Stimulated activated CD4-positive, alpha-beta T cell treated with anti-CD3 and anti-CD28 coated beads, Interleukin-1b, Interleukin-23, amount 100 ng/mL, for 48 hours (primary cell): ENCODE measurements at regions not wholly inside any gene's neighbourhood (a gene's known extent, or its start where the extent isn't known, plus 50 kb on each side); places are given as distances from the start of the nearest gene placed in this dataset.
"Not testable (repeated sequence)": the region's sequence is repeated elsewhere in the genome, so short reads cannot be mapped to it uniquely, and the experiment has no call there.

Source experiments
- DNase-seq: peaks from one replicate; pipeline ENCODE4 v3.0.0-alpha.2; 2020

DNA sequence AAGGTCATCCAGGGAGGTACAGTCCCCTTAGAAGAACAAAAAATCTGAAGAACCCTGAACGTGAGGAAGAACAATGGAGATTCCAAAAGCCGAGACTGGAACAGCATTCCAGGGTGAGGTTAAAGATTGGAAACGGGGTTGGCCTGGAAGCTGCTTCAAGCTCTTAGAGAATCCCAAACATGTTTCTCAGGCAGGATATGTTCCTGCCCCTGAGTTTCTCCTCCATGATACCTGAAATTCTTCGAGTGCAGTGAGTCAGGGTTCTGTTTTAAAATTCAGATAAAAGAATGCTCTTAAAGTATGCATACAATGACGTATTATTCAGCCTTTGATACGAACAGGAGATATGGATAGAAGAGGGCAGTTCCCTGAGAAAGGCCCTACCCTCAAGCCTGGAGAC lies 293.1 kb downstream of the HS3ST3B1 start:
- no peak for DNase-seq

DNA sequence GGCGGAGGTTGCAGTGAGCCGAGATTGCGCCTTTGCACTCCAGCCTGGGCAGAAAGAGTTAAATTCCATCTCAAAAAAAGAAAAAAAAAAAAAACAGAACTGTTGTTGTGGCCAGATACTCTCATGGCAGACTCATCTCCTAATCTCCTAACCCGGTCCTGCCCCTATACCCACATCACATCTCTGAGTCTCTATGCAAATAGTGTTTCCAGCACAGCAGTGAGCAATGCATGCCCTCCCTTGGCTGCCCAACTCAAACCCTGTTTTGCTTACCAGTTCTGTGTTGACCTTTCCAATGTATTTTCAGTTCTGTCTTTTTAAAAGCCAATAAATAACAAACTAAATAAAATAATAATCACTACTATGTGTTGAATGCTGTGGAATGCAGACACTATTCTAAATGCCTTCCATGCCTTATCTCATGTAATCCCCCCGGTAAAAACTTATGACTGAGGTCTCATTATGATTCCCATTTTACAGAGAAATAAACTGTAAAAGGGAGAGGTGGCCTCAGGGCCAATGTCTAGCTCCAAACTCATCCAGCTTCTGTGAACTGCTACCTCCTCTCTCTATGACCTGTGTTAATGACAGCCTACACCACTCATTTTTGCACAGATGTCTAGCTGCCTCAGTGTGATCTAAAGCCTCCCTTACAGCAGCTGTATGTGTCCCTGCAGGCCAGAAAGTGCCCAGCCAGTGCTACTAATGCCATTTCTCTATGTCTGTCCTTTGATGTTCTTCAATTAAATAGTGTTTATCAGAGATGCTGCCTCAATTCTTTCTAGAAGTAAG lies 289.8 kb downstream of the HS3ST3B1 start:
- no peak for DNase-seq

DNA sequence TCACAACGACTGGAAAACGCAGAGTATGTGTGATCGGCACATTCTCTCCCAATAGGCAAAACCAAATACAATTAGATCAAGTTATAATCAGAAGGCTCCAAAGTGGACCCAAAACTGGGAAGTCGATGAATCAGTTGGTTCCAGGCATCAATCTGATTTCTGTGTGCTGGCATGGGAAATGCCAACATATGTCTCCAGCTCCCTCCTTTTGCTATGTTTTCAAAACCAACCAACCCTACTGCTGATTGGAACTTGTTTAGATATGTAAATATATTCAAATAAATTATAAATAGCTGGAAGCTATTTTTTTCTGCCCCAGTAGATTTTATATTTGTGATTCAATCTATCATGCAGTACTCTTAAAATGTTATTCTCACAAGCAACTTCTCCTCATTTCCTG lies 284.2 kb downstream of the HS3ST3B1 start:
- DNase-seq, result no peak

DNA sequence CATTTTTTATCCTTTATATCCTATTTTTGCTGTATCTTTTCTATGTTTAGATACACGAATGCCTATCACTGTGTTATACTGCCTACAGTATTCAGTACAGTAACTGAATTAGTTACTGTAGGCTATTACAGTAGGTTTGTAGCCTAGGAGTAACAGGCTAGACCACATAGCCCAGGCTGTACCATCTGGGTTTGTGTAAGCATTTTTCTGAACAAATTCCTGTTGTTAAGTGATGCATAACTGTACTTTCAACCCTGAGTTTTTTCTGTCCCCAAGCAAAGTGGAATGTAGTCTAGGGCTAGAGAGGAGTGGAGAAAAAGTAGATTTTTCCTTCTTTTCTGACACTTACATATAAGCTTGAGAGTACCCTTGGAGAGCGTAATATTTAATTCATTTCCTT lies 282.1 kb downstream of the HS3ST3B1 start:
- no peak for DNase-seq

DNA sequence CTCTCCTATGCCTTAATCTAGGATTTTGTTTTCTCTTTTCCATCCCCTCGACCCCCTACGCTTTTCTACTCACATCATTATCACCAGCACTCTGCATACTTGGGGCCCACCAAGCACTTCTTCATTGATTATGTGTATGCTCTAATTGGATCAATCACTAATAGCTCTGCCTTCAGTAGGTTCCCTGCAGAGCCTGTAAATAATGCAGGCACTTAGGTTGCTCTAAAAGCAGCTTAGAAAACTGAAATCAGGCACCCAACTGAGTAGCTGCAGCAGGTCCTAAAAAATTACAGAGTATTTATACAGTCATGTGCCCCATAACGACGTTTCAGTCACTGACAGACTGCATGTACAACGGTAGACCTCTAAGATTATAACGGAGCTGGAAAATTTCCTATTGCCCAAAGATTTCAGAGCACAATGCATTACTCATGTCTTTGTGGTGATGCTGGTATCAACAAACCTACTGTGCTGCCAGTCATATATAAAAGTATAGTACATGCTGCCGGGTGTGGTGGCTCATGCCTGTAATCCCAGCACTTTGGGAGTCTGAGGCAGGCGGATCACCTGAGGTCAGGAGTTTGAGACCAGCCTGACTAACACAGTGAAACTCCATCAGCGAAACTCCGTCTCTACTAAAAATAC lies 280.4 kb downstream of the HS3ST3B1 start:
- DNase-seq, result no peak

DNA sequence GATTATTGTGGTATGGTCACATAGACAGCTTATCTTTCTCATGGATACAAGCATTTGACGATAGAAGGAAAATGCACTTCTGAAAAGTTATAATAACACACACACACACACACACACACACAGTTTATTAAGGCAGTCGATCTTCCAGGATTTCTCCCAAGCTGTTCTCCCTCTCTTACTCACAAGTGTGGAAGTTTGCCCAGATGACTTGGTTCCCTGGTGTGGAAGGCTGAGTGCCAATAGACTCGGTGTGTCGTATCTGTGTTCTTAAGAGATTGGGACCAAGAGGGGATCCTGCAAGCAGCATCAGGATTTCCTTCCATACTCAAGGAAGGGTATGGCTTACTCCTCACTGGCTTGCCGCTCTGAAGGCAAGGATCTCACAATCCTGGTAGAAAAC lies 279.6 kb downstream of the HS3ST3B1 start:
- no peak for DNase-seq

DNA sequence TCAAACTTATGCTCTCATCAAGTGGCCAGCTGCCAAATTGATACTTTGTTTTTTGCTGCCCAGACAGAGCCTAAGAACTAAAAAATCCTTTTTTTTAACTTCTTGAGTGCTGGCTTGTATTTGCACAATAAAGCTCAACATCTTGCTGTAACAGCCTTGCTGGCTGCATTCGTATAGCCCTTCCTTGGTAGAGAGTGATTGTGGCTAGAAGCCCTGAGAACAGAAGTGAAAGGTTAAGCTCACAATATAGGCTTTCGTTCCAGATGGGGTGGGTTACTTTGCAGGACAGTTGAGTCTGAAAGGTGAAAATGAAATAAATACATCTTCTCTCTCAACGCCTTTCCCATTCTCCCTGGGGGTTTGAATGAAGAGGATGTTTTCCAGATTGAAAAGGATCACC lies 278.8 kb downstream of the HS3ST3B1 start:
- DNase-seq, result no peak

DNA sequence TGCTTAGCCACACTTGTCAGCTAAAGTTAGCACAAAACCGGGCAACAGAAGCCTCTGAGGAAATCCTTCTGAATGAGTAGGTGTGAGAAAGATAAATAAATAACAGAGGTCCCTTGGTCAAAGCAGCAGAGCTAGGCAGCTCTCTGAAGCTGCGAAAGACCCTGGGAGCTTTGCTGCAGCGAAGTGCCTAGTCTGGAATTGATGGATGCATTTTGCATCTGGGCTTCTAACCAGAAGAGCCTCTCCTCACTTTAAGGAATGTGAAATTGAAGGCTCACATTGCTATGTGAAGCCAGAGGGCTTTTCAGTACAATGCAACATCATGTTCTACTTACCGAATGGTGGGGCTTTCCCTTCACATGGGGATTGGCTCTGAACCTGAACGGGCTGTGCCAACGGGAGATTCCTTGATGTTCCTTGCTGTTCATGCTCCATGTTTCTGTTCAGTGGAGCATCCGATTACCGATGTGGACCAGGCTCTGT lies 274.6 kb downstream of the HS3ST3B1 start:
- DNase-seq, result no peak

DNA sequence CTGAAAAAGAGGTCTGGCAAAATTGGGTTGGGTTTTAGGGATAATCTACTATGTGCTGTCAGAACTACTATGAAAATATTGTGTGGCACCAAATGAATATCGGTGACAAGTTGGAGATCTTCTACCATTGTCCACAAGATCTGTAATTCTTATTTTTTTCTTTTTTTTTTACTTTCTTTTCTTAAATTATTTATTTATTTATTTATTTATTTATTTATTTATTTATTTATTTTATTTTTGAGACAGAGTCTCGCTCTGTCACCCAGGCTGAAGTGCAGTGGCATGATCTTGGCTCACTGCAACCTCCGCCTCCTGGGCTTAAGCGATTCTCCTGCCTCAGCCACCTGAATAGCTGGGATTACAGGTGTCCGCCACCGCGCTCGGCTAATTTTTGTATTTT lies 259.4 kb downstream of the HS3ST3B1 start:
- not testable (repeated sequence) for DNase-seq

DNA sequence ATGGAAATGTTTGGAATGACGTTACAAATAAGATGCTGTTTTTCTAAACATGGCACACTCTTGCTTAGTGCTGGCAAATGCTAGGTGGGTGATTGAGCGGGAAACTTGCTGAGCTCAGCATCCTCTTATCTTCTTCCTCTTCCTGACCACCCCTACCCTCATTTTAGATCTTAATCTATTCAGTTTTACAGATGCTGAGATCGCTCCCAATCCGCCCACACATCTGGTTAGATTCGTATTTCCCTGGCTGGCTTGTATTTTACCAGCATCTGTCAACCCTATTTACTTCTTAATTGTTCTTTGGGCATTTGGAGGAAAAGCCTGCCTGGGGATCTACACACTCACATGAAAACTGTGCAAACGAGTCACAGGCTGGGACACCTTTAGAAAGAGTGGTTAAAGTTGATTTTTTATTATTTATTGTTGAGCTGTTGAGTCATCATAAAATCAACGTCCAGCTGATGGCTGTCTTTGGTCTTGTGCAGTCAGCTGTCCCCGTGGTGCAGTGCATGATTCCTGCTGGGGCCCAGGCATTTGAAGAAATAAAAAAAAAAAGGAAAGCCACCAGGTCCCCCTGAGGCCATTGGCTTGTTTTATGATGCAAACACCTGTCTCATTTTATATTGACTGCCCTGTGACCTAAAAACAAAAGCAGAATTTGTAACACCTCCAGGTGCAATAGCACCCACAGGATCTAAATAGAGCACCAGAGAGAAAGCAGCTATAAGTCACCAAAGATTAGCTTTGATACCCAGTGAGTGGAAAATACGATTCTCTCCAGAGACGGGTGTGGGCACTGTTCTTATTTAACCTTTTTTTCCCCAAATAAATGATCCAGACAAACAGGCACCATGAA lies 258.6 kb downstream of the HS3ST3B1 start:
- DNase-seq, result no peak

DNA sequence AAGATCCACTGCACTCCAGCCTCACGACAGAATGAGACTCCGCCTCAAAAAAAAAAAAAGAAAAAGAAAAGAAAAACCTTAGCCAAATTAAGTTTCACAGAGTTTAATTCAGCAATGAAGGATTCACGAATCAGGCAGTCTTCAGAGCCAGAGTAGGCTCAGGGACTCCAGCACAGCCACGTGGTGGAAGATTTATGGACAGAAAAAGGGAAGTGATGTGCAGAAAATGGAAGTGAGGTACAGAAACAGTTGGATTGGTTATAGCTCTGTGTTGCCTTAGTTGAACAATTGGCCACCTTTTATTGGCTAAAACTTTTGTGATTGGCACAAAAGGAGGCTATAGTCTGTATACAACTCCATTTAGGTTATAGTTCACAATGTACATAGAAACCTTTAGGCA lies 256.6 kb downstream of the HS3ST3B1 start:
- DNase-seq, result no peak

DNA sequence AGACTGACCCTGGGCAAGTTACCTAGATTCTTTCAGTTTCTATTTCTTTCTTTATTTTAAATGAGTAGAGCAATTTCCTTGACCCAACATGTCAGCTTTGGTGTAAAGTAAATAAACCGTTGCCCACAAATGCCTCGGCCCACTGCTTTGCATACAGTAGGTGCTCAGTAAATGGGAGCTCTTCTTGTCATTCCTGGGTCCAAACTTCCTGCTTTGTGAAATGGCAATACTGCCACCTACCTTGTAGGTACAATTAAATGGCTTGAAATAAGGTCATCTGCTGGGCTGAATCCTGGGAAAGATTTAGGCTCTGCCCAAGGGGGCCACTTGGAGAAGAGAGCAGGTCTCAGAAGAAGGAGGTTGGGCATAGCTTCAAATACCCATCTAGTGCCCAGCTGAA lies 253.0 kb downstream of the HS3ST3B1 start:
- DNase-seq, result no peak

DNA sequence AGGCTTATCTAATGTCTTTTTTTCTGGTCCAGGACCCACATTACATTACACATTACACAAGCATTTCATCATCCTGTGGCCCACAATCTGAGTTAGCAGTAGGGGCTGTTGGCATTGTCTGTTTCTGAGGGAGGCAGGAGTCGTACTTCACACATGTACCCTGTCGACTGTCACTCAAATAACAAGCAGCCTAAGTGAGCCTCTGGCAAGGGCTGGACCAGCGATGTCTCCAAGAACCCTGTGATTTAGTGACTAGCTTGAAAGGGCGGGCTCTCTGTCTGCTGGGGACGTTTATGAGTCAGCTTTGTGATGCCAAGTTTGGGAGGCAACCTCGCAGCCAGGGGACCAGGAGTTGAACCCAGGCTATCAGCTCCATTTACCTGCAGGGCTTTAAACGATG lies 251.4 kb downstream of the HS3ST3B1 start:
- no peak for DNase-seq

DNA sequence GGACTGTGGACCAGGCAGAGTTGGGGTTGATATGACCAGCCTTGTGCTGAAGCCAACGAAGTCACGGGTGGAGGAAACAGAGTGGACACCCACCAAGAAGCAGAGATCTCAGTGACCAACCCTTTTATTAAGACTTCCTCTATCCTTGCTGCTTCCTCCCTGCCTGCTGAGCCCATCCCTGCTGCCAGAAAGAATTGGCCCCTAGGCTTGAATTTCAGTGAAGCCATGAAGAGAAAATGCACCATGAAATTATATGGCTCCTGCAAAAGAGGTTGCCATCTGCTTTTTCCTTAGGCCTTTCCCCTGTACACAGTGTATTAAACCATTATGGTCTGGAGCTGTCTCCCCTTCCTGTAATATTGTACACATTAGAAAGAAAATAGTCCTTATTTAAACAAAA lies 246.7 kb downstream of the HS3ST3B1 start:
- DNase-seq, result no peak

DNA sequence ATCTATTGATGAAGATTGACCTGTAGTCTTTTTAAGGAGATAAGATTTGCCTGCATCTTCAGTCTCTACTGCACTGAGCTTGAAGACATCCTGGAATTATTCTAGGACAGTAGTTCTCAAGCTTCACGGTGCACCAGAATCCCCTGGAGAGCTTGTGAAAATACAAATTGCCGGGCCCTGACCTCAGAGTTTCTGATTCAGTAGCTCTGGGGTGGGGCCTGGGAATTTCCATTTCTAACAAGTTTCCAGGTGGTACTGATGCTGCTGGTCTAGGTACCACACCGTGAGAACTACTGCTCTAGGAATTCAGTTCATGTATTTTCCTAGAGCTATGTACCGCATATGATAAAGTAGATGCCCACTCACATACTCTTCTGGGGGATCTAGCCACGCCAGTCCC lies 246.1 kb downstream of the HS3ST3B1 start:
- no peak for DNase-seq

DNA sequence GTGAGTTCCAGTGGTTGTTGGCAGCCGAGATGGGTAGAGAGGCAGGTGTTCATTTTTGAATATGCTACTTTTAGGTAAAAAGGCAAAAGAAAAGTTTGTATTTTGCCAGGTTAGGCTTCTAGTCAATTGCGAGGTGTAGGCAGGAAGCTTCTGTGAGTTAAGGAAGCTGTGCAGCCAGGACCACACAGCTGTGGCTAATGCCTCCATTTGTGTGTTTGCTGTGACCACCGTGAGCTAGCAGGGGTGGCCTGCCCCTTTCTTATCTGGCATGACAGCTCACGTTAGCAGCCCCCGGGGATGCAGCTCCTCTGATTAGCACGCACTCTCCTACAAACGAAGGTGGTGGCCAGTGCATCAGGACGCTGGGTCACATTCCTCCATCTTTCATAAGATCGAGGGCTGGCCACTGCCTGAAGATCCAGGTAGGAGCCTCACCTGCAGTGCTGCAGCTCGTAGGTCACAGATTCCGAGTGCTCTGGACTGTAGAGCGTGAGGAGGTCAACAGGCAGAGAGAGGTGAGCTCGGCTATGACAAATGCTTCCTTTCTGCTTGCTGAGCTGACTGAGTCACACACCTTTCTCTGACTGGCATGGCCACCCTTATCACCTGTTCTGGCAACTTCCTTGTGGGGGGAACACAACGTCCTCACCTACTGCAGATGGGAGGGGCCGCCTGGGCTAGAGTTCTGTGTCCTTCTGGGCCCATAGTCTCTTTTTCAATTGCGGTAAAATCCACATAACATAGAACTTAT lies 244.4 kb downstream of the HS3ST3B1 start:
- DNase-seq, result no peak

DNA sequence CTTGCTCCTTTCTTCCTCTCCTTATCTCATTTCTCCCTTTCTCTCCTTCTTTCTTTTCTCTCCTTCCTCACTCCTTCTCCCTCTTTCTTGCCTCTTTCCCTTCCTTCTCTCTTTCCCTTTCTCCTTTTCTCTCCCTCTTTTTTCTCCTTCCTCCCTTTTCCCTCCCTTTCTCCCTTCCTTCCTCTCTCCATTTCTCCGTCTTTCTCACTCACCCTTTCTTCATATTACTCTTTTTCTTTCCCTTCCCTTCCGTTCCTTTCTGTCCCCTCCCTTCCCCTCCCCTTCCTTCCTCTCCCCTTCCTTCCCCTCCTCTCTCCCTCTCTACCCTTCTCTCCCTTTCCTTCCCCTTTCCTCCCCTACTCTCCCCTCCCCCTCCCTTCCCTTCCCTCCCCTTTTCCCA lies 240.8 kb downstream of the HS3ST3B1 start:
- no peak for DNase-seq

DNA sequence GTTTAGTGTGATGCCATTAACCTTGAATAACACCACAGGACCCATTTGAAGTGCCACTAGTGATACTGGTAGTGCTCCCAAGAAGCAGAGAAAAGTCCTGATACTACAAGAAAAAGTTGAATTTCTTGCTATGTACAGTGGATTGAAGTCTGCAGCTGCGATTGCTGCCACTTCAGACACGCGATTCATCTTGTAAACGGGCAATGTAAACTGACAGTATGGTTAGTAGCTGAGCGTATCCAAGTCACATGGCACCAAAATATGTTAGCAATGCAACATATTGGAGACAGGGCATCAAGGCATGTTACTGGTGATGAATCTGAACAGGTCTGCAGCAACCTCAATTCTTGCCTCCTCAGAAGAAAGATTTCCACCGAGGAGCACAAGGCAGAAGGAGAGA lies 238.9 kb downstream of the HS3ST3B1 start:
- DNase-seq, result no peak

DNA sequence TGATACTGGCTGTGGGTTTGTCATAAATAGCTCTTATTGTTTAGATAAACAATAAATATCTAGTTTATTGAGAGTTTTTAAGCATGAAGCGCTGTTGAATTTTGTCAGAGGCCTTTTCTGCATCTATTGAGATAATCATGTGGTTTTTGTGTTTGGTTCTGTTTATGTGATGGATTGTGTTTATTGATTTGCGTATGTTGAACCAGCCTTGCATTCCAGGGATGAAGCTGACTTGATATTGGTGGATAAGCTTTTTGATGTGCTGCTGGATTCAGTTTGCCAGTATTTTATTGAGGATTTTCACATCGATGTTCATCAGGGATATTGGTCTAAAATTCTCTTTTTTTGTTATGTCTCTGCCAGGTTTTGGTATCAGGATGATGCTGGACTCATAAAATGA lies 231.4 kb downstream of the HS3ST3B1 start:
- DNase-seq, result not testable (repeated sequence)

DNA sequence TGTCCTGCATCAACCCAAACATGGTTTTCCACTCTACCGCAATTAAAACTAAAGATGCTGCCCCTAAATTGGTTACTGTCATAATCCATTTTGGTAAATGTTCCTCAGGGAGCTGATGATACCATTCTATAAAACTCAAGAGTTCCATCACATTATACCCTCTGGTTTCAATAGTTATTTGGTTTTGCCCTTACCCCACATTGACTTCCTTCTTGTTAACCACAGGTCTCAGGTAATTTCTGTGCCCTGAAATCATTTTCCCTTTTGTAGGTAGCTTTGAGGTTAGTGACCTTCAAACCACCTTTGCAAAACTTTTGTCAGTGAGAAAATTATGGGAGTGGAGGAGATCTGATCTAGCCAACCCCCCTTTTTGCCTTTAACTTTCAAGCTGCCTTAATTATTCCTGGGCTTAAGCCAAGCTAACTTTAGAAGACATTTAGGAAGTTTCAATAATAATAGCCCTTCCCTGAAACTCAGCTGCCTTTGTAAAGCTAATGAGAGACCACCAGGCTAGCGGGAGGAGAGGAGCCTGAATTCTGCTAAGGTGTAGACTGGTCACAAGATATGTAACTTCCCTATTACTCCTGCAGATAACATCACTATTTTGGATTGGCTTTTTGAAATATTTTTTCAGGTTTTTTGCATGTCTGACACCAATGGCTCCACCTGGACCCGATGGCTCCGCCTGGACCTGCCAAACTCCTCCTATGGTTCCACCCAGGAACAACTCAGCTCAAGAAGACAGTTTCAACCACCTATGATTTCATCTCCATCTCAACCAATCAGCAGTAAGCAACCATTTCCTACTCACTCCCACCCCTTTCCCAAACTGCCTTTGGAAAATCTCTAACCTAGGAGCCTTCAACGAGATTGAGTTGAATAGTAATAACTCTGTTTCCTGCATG lies 224.9 kb downstream of the HS3ST3B1 start:
- DNase-seq, result no peak

DNA sequence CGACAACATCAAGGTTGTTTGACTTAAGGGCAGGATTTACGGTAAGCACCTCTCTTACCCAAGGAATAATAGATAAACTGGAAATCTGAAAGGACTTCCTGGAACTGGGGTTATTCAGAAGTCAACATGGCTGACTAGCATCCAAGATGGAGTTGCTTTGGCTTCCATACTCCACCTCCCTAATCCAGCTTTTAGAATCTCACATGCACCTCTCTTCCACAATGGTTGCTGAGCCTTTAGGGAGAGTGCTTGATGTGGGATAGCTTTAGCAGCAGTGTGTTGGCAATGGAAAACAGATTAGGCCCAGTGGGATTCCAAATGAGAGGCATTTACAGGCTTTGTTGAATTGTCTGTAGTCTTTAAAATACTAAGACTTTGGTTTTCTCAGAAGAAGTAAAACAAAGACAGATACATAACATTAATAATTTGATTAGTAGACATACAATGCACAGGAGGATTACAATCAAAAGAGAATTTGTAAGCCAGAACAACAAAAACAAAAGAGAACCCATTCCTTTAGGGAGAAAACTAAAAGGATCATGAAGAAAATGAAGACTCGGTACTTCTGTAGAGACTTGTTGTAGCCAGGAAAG lies 222.0 kb downstream of the HS3ST3B1 start:
- DNase-seq, result no peak
